GM12864 (cell line): ENCODE measurements at regions not wholly inside any gene's neighbourhood (a gene's known extent, or its start where the extent isn't known, plus 50 kb on each side); places are given as distances from the start of the nearest gene placed in this dataset.

Experiments used
- DNase-seq: peaks from one replicate; pipeline ENCODE4 v3.0.0-alpha.2; 2011; ENCODE audit warnings: low read depth
- H3K4me3 ChIP-seq: 2 replicates; pipeline ENCODE4 v1.5.1; 2011; ENCODE audit warnings: mild to moderate bottlenecking, low read depth, low read length, control low read depth
- TF ChIP-seq, protein P1 (sequence below): IDR thresholded peaks from 2 replicates; pipeline ENCODE4 v1.5.1; 2011; ENCODE audit warnings: low read depth, mild to moderate bottlenecking, moderate library complexity, low read length, control low read depth, inconsistent platforms; ENCODE audit errors: missing control alignments

DNA sequence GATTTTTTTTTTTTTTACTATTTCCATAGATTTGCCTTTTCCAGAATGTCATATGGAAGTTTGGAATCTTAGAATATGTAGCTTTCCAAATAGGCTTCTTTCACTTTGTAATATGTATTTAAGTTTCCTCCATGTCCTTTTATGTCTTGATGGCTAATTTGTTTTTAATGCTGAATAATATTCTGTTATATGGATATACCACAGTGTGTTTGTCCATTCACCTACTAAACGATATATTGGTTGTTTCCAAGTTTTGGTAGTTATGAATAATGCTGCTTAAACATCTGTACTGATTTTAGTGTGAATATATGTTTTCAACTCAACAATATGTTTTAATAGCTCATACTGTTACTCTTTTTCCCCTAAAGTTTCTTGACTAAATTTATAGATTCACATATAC, 669.8 kb upstream of the PCDH15 start:
- no peak overlapping the region for H3K4me3 ChIP-seq
- DNase-seq = no peak
- TF ChIP-seq, protein P1, sequence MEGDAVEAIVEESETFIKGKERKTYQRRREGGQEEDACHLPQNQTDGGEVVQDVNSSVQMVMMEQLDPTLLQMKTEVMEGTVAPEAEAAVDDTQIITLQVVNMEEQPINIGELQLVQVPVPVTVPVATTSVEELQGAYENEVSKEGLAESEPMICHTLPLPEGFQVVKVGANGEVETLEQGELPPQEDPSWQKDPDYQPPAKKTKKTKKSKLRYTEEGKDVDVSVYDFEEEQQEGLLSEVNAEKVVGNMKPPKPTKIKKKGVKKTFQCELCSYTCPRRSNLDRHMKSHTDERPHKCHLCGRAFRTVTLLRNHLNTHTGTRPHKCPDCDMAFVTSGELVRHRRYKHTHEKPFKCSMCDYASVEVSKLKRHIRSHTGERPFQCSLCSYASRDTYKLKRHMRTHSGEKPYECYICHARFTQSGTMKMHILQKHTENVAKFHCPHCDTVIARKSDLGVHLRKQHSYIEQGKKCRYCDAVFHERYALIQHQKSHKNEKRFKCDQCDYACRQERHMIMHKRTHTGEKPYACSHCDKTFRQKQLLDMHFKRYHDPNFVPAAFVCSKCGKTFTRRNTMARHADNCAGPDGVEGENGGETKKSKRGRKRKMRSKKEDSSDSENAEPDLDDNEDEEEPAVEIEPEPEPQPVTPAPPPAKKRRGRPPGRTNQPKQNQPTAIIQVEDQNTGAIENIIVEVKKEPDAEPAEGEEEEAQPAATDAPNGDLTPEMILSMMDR = no peak

DNA sequence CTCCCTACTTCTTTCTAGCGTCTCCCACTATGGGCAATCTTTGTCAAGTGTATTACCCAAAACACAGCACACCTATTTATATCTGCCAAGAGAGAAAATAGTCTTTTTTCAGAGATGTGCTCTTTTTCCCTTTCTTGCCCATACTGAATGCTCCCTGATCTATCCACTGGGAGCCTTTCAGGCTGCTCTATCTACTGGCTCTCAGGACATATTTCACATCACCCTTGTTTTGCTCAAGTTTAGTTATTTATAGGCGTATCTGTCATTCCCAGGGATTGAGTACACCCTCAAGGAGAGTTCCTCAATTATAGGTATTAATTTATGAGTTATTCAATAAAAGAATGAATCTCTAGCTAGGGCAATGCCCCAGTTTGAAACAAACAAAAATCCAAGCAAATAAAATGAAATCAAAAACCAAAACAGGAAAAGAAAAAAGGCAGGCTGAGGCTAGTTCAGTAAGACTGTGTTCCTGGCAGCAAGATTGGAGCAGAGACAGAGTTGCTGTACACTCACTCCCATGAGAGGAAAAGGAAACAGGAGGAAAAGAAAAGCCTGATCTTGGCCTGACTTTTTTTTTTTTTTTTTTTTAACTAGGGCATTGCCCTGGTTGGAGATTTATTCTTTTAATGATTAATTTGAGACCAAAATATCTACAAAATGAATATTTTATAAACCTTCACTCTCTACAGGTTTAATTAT, 665.9 kb upstream of the PCDH15 start:
- TF ChIP-seq, protein P1 = no peak
- no peak overlapping the region for H3K4me3 ChIP-seq
- DNase-seq = no peak

DNA sequence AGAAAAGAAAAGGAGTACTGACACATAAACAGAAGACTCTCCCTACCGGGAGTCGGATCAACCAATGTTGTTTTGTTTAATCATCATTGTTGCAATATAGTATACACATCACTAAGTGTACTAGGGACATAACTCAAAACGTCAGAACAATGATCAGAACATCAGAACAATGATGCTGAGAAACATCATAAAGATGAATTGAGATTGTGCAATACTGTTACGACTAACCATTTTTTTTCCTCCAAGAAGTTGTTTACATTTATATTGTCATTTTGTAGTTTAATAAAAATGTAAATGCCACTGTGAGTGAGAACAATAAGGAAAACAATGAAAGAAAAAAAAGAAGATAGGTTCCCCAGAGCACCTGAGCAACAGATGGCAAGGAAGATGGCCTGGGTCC, 663.1 kb upstream of the PCDH15 start:
- TF ChIP-seq, protein P1 = no peak
- no peak overlapping the region for H3K4me3 ChIP-seq
- DNase-seq = no peak

DNA sequence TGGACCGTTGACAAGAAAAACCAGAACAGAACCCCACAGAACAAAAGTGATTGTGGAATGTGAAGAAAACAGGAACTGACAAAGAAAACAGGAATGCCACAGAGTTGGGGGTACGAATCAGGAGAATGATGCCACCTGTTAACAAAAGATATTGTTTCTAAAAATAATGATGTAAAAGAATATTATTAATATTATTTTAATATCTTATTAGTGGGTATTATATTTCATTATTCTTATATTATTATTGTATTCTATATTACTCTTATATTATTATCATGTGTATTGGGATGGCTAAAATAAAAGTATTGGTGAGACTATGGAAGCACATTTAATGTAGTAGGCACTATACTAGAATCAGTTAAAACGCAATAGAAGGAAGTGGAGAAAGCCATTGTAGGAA, 659.0 kb upstream of the PCDH15 start:
- DNase-seq = no peak
- TF ChIP-seq, protein P1 = no peak
- no peak overlapping the region for H3K4me3 ChIP-seq

DNA sequence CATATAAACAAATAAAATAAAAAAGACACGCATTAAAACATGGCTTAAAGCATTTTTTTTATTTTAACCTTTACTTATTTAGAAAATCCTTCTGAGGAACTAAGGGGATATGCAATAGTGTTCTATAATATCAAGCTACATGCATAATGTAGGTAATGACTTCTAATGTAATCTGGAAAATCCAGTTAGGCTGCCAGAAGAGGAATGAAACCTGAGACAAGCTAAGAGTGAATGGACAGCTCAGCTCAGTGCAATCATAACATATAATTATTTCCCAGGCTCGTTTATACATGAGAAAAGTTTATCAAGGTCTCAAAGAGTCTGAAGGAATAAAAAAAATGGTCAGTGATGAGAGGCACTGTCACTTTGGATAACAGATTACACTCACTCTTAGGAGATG, 649.0 kb upstream of the PCDH15 start:
- no peak overlapping the region for H3K4me3 ChIP-seq
- TF ChIP-seq, protein P1 = no peak
- no peak for DNase-seq

DNA sequence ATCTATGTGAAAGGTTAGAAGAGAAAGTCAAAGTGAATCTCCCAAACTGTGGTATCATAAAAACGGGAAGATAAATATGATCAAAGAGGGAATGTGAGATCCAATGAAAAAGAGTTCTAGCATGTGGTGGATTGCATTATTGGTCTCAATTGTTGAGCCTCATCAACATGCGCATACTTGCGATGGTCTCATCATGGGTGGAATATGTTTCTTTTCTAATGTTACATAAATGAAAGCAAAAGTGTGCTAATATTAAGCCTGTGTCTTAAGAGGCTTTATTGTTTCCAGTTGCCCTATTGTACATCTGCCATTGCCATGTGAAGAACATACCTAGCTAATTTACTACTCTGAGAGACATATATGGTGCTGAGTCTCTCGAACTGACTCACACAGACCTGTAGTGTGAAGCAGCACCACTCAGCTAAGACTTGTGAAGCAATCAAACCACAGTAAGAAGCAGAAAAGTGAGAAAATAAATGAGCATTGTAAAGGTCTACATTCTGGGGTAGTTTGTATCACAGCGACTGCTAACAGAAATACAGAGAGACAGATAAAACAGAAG, 645.5 kb upstream of the PCDH15 start:
- no peak for DNase-seq
- H3K4me3 ChIP-seq = no peak overlapping the region
- TF ChIP-seq, protein P1 = no peak

DNA sequence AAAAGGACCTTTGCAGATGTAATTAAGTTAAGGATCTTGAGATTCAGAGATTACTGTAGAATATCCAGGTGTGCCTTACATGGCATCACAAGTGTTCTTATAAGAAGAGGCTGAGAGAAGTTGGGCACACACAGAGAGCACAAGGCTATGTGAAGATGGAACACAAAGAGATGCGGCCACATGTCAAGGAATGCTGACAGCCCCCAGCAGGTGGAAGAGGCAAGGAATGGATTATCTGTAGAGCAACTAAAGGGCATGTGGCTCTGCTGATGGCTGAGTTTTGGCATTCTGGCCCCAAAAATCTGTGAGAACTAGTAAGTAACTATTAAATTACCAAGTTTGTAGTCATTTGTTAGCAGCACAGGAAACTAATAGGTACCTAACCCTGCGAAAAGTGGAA, 640.7 kb upstream of the PCDH15 start:
- H3K4me3 ChIP-seq = no peak overlapping the region

More for the DNA sequence above, 640.7 kb upstream of the PCDH15 start:
- no peak for DNase-seq
- TF ChIP-seq, protein P1 = no peak
